Activated T-helper 1 cell treated with Interleukin-2 at 50 U/mL for 16 hours (primary cell): ENCODE measurements at regions not wholly inside any gene's neighbourhood (a gene's known extent, or its start where the extent isn't known, plus 50 kb on each side); places are given as distances from the start of the nearest gene placed in this dataset.
A peak's percentile ranks its signal among the peaks of the same experiment; 100 is the strongest.

Experiments used
- DNase-seq: peaks from one replicate; pipeline ENCODE4 v3.0.0-alpha.2; 2020; ENCODE audit warnings: low read depth

DNA sequence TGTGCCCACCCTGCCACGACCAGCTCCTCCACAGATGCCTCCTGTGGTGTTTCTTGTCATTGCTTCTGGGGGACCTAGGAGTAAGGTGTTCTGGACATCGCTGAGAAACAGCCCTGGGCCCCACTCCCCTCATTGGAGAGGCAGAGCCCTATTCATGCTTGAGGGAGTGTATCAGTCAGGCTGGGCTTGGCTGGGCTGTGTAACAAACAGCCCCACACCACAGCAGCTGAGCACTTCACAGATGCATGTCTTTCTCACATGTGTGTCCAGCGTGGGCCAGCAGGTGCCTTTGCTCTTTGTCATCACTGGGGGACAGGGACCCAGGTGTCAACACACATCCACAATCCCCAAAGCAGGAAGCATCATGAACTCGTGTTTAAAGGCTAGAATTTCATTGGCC, 65.1 kb upstream of the FBRSL1 start:
- DNase-seq, result no peak

GRCh38 chr12:132423820-132424645, 65.9 kb upstream of the FBRSL1 start:
- no peak for DNase-seq

DNA sequence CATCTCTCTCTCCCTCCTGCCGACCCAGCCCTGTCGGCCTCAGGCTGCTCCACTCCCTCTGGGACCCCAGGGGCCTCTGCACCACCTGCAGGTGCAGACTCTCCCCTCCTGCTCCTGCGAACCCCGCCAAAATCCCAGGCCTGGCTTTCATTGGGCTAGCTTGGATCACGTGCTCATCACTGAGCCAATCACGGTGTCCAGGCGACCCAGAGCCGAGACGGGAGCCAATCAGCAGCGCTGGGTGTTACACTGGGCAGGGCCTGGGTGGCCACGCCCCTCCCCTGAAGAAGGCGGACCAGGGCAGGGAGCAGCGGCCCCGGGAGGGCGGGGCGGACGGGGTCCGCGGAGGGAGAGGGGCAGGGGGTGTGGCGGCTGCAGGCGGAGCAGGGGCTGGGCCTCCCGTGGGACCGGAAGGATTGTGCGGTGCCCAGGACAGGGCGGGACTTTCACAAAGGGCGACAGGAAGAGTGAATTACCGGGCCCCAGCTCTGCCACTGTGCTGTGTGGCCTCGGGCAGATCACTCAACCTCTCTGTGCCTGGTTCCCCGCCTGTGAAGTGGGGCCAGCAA, 66.6 kb upstream of the FBRSL1 start:
- no peak for DNase-seq

GRCh38 chr12:132422381-132423043, 67.4 kb upstream of the FBRSL1 start:
- no peak for DNase-seq

DNA sequence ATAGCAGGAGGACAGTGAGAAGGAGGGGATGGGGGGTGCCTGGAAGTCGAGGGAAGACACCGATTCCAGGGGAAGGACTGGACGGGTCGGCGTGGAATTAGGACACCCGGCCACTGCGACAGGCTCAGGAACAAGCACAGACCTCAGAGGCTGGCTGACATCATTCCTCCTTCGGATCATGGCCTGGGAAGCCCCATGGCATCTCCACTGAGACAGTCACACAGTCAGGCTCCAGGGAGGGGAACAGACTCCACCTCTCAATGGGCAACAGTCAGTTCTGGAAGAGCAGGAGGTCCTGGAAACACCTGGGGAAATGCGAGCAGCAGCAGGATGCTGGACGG, 67.9 kb upstream of the FBRSL1 start:
- DNase-seq, result no peak

- no peak for DNase-seq
Measured at GRCh38 chr12:132419631-132420246, 70.2 kb upstream of the FBRSL1 start.

- DNase-seq, result no peak
Measured at GRCh38 chr12:132418393-132418925, 71.5 kb upstream of the FBRSL1 start.

GRCh38 chr12:132417741-132418140, 72.2 kb upstream of the FBRSL1 start:
- DNase-seq, result no peak

GRCh38 chr12:132416827-132417226, 73.1 kb upstream of the FBRSL1 start:
- no peak for DNase-seq

DNA sequence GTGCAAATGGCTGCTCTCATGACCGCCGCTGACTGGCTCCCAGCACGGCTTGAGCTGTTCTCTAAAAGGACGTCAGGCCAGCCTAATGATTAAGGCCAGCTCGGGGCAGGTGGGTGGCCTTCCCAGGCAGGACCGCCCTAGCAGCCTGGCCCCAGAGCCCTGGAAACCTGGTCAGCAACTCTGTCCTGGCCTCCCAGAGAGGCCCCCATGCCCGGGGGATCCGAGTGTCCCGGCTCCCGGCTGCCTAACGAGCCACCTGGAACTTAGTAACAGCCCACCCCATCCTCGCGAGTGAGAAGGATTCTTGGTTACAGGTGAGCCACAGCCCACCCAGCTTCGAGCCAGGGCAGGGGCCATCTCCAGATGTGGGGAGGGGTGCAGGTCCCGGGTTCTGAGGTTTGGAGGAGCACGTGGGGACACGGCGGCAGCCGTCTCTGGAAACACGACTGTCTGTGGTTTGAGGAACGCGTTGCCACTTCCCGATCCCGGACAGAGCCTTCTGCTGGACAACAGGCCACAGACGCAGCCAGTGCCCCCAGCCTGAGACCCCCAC, 73.8 kb upstream of the FBRSL1 start:
- DNase-seq, result no peak

GRCh38 chr12:132415327-132416120, 74.4 kb upstream of the FBRSL1 start:
- no peak for DNase-seq

DNA sequence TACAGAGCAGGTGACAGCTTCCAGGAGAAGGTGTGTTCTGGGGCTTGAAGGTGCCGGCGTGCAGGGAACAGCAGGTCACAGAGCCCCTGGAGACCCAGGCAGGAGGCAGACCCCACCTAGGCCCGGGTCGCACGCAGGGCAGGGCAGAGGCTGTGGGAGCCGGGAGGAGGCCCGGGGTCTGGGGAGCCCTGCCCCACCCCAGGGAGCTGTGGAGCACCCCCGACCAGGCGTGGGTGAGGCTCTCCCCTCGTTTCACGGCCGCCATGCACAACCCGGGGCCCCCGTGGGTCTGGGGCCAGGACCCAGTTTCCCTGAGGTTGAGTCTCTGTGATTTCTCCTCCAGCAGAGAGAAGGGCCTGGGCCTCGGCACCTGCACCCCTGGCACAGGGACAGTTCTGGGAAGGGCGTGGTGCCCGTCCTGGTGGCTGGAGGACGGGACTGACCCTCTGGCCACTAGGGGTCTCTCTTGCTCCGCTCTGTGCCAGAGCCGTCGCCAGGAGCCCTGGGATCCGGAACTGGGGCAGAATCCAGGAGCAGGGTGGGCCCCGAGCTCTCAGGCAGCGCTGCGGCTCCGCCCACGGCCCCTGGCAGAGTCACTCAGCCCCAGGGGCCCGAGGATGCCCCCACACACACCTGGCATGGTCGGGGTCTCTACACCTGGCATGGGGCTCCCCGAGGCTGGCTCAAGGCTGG, 75.2 kb upstream of the FBRSL1 start:
- DNase-seq, result peak; percentile 65

- no peak for DNase-seq
Measured at GRCh38 chr12:132413931-132414588, 75.9 kb upstream of the FBRSL1 start.

DNA sequence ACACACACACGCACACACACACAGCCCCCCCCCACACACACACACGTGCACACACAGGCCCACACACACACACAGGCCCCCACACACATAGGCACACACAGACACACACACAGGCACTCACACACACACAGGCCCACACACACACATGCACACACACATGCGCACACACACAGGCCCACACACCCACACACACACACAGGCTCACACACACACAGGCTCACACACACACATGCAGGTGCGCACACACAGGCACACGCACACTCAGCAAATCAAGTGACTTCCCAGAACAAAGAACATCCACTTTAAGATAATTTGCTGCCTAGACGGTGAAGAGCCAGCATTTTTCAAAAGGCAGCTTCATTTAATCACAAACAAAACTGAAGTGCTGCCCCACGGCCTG, 78.5 kb upstream of the FBRSL1 start:
- DNase-seq, result no peak

DNA sequence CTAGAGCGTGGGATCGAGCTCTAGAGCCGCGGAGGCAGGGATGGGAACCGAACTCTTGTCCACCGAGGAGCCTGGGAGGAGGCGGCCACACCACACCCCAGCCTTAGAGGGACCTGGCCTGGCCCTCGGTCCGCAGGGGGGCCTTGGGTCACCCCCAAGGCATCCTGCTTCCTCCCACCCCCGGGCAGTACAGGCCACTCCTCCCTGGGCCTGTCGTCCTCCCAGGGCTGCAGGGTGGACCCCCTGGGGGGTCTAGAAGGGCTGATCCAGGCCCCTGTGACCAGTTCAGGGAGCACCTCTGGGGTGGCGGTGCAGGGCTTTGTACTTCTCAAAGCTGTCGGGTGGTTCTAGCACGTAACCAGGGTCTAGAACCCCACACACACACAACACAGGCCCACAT, 79.1 kb upstream of the FBRSL1 start:
- DNase-seq, result no peak

- no peak for DNase-seq
Measured at GRCh38 chr12:132410296-132410625, 79.7 kb upstream of the FBRSL1 start.

- DNase-seq, result no peak
Measured at GRCh38 chr12:132409495-132410295, 80.3 kb upstream of the FBRSL1 start.

DNA sequence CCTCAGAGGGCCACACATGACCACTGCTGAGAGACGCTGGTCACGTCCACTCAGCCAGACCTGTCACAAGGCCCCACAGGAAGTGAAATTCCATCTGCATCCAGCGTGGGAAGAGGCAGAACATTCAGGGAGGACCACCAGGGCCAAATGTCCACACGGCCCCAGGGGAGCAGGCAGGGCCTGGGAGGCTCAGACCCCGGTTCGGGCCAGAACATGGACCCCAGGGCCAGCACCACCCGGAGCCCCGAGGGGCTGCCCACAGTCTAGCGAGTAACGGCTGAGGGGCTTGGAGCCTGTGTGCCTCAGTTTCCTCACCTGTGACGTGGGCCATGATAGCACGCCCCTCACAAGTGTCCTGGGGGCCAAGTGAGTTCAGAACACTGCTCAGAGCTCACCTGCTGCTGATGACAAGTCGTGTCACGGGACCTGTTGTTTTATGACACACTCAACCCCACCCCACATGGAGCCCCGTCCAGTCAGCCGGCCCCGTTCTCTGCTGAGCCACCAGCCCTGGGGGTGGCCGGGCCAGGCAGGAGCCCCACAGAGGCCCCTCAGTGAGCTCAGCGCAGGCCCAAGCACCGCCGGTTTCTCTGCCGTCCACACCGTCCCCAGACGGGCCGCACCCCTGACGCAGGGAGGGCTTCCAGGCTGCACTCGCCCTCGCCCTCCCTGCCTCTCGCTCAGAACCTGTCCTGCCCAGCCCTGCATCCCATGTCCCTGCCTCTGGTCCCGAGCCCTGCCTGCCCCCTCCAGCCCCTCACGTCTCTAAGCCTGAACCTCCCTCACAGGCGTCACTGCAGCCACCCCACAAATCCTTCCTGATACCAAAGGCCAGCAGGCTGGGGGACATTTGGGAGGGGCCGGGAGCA, 79.5 kb upstream of the GALNT9 start:
- no peak for DNase-seq

DNA sequence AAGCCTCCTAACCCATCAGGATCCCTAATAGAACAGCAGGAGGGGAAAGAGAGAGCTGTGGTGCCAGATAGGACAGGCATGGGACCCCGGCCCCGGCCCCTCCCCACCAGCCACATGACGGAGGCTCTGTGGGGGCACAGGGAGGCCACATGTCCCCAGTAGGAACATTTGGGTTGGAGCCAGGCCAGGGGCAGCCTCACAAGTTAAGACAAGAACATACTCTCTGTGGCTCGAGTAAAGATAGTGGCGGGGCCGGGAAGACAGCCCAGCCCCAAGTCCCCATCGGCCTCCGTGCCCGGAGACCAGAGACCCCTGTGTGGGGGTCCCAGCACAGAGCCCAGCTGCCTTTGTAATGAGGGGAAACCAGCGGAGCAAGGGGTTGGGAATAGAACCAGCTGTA, 78.6 kb upstream of the GALNT9 start:
- no peak for DNase-seq
